HG02973 (cell line): ENCODE measurements at regions not wholly inside any gene's neighbourhood (a gene's known extent, or its start where the extent isn't known, plus 50 kb on each side); places are given as distances from the start of the nearest gene placed in this dataset.

Experiments
- ATAC-seq: cut with Tn5 transposase; IDR thresholded peaks from one replicate; pipeline ENCODE4 v1.9.1; 2021; ENCODE audit warnings: moderate library complexity; ENCODE audit not compliant: unreplicated experiment

DNA sequence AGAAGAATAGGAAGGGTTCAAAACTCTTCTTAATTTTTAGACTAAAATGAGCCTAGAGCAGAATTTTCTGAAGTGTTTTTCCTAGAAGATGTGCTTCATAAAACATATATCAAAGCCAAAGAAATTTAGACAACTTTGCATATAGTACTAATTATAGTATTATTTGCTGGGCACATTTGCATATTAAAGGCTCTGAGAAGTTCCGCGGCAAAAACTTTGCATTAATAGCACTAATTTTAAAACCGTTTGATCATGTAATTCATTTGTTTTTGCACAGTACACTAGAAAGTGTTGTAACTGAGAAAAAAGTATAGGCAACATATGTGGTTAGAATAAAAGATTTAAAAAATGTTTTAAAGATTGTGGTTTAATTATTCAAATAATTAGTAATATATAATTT is 412.0 kb upstream of the NR2F2 start:
- no peak for ATAC-seq

DNA sequence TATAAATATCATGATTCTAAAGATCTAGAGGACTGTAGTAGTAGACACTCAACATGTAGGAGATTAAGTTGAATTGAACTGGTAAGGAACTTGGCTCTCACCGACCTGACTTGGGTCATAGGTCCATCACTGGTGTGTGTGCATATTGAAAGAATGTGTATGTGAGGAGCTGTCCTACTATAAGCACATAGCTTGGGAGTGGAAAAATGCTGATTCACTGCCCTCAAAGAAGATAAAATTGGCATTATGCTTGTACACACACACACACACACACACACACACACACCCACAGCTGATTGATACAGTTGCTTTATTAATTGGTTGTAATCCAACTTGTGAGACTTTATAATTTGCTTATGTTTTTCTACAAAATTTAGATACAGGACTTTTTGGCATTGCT is 411.0 kb upstream of the NR2F2 start:
- ATAC-seq, result no peak

DNA sequence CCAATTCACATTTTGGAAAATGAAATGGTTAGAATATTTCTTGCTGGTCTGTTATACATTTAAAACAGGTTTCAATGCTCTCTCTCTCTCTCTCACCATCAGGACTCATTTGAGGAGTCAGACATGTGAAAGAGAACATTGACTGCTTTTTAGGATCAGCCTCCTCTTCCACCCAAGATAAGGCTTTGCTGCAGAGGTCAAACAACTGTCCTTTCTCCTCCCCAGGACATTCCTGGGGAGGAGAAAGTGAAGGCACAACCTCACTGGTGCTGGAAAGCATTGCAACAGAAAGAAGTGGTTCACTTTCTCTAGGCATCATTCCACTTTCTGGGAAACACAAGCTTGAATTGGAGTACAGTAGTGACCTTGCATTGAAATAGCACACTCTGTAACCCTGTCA is 409.1 kb upstream of the NR2F2 start:
- no peak for ATAC-seq

DNA sequence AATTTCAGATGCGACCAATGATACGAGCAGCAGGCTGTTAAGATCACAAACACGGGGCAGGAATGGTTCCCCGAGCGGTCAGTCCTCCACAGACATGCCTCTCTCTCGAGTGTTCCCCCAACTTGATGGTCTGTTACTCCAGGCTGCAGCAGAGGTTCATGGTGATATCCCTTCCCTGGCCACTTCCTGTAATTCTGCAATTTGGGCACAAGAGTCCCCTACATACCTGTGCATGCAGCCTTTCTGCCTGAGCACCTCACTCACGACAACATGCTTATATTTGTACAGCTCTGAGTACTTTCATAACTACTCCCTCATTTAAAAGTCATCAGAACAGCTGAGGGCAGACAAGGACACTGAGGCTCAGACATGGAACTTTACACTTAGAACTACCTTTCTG is 408.1 kb upstream of the NR2F2 start:
- no peak for ATAC-seq

DNA sequence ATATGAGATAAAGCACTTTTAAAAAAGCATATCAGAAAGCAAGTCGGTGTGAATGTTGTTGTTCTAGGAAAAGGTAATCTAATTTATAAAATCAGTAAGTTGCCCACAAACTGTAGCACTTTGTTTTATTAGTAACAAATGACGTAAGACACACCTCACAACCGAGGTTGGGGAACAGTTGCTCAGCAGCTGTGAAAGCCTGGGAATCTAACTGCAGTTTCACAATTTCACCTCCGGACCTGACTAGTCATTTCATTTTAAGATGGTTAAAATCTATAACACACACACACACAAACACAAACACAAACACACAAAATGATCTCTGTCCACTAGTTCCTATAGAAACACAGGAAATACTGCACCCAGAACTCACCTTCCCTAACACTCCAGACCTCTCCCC is 406.7 kb upstream of the NR2F2 start:
- no peak for ATAC-seq

DNA sequence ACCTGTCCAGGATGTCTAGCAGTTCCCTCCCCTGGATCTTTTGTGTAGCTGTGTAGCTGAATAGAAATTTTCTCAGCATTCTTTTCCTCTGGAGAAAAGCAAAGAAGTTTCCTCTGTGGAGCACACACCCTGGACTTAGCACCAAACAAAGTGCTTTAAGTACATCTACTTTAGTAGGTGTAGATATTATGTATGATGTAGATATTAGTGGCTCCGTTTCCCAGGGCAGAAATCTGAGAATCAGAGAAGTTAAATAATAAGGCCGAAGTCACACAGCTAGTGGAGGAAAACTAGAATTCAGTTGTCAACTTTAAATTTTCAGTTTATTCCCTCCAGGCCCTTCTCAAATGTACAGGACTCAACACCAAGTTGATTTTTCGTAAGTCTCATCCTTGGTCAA is 401.7 kb upstream of the NR2F2 start:
- no peak for ATAC-seq

DNA sequence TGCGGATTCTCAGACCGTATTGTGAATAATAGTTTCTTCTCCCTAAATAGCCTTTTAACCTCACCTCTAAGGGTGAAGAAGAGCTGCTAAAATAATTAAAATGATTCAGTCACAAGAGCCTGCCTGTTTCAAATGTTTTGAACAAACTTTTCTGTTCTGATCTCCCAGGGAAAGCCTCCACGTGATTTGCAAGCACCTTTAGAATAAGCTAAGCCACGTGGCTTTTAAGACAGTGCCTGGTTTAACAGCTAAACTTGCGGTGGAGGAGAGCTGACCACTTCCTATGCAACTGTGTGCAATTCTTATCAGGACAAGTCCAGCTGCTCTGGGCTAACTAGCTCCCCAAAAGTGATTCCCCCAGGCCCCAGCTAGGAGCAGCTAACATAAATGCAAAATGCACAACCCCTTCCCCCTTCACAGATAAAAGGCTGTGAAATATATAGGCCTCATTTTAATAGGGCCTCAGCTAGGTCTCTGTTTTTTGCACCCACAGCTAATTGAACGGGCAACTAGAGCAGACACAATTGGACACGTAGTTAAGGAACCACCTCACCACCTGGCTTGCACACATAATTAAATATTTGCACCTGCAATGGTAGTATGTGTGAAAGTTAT is 401.2 kb upstream of the NR2F2 start:
- no peak for ATAC-seq

DNA sequence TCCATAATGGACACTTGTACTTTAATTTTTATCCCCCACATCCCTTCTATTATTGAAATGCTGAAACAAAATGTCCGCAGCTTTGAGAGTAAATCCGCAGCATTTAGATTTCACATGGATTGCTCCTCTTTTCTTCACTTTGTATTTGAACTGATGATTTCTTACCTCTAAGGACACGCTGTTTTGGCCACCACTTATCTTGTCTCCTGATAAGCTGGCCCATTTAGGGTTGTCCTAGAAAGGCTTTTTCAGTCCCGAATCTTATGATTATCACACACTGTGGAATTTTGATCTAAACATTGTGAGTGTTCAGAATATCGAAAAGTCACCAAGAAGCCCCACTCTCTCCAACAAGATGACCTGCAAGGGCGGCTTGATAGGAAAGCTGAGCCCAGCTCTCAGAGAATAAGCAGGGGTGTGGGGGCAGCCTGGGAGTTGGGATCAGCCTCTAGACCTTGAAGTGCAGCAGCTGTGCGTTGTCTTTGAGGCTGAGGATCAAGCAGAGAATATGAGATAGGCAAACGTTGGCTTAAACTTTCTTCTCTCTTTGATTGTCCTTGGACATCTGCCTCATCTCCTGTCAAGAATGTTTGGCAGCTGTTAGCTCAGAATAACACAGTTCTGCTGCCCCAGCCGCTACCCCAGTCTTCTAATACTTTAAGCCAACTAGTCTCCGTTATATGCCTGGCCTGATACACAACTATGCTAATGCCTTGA is 399.7 kb upstream of the NR2F2 start:
- ATAC-seq, result no peak

DNA sequence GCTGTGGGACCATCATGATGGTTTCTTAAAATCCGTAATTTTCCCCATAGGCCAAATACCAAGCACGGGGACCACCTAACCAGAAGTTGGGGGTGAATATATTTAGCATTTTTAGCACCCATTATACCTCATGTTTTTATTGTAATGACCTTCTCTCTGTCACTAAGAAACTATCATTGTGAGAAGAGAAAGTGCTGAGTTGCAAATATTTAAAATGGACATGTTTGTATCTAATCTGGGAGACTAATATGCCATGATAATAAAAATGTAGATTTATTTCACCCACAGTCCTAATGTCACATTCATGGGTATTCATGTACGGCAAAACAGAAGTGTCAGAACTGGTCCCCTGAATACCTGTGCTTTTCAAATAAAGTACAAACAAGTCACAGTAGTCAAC is 398.9 kb upstream of the NR2F2 start:
- no peak for ATAC-seq

DNA sequence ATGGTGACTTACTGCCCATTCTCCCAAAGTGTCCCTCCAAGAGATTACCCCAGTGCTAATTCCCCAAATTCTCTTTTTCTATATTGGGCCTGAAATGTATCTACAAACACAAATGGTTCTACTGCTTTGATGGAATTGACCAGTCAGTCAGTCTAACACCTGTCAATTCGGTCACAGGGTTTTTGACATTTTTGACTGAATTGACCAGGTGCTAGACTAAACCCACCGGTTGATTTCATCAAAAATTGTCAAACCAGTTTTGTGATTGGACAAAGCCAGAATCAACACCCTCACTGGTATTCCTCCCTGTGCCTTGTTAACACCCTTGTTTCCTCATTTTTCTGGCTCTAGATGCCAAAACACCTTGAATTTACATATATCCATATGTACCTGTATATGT is 398.4 kb upstream of the NR2F2 start:
- ATAC-seq, result no peak

DNA sequence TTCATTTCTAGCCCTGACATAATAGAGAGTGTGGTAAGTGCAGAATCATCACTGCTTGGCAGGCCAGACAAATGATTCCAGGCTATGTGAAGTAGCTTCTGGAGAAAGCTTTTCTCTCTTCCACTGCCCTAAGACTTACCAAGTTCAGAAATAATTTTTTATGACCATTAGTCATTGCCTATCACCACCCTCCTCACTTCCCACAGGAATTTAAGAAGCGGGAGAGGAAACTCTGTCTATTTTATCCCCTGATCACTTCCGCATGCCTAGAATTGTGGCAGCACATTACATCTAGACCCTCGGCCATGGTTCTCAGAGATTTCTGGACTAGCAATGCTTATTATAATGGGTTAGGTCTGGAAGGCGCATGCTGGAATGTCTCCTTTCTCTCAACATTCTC is 397.8 kb upstream of the NR2F2 start:
- ATAC-seq, result no peak

DNA sequence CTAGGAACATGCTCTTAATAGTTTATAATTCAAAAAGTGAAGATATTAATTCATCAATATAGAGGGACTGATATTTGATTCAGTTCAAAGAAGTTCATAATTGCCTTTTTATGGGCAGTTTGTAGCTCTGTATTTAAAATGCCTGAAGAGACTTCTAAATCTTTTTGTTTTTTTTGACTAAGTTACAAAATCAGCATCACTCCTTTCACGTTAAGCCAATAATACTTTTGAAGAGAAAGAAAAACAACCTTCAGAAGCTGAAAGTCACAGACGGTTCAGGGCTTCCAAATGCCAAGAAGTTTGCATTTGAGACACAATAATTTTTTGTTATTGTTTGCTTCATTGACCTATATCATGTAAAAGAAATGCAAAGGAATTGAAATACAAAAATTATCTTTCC is 394.6 kb upstream of the NR2F2 start:
- no peak for ATAC-seq

DNA sequence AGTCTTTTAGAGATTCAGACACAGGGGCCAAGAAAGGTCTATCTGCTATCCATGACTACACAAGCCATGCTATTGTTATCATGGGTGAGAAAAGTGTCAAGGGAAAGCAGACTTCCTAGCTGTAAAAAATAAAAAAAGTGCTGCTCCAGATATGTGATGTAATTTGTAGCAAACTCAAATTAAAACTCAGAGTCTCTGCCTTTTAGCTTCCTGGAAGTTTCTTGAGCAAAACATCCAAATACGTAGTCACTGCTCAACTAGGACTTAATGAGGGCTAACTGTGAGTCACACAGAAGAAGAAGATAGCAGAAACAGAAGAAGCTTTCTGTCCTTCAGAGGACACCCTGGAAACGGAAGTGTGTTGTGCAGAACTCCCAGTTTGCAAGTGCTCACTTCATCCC is 393.4 kb upstream of the NR2F2 start:
- ATAC-seq, result no peak

DNA sequence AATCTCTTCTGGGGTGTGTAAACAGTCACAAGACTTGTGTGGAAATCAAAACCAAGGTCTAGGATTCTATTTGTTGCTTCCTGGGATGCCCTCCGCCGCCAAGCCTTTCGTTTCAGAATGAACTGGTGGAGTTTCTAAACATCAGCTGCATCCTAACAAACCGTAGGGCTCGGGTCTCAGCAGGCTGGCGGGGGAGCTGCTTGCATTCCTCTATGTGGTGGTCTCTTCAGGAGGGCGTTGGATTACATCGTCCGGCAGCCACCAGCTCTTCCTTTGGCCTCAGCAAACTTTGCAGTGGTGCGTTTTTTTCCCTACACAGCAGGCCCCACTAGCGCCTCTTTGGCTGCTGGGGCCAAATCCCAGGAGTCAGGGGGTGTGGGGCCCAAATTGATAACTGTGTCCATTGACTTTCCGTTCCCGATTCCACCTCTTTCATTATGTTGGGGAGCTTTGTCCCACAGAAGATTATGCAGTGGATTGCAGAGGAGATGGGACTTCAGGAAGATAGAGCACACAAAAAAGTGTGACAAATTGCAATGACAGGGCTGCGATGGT is 390.0 kb upstream of the NR2F2 start:
- ATAC-seq, result no peak

DNA sequence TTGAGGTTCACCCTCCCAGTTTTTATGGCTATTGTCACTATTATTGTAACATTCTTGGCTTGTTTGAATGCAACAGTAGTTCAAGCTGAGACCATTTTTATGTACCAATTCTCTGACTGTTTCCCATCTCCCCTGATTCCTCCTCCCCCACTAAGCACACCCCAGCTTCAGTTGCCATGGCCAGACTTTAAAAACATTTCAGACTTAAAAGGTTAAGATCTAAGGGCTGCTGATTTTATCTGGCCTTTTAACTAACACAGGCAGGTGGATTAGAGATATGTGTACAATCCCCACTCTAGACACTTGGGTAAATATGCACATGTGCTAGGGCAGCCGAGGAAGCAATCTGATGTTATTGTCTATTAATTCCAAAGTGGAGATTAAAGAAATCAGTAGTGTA is 386.3 kb upstream of the NR2F2 start:
- no peak for ATAC-seq

DNA sequence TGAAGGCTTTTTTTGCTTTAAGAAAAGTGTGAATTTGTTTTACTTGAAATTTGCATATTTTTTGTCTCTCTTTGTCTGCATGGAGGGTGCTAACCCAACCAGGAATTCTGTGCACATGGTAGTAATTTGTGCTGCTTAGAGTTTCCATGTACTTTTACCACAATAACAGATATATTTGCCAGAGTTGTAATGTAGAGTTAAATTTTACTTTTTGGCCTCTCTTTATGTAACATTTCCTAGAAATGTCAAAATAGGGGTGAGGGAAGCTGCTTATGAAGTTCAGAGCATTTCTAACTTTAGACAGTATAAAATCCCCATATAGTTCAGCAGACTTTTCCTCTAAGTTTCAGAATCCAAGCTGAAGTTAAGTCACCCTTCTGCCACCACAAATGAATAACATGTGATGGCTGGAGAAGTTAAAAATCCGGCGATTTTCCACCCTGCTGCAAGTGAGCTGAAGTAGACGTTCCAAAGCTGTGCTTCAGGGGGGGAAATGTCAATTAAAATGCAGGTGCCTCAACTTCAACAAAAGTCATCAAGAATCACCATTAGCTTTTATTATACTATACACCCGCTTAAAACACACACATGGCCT is 385.7 kb upstream of the NR2F2 start:
- no peak for ATAC-seq

DNA sequence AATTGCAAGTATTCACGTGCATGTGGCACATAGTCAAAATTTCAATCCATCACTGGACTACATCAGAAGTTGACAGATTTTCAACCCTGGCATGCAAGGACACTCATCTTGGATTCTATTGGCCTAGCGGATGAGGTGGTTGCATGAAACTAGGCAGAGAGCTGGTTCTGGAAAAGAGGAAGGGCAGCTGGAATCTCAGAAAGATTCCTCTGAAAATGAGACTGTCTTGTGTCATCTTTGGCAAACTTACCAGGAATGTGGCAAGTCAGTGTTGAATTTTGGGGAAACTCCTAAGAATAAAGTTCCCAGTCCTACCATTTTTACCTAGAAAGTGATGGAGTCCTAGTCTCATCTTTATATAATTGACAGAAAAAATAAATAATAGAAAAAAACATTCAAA is 384.3 kb upstream of the NR2F2 start:
- ATAC-seq, result no peak

DNA sequence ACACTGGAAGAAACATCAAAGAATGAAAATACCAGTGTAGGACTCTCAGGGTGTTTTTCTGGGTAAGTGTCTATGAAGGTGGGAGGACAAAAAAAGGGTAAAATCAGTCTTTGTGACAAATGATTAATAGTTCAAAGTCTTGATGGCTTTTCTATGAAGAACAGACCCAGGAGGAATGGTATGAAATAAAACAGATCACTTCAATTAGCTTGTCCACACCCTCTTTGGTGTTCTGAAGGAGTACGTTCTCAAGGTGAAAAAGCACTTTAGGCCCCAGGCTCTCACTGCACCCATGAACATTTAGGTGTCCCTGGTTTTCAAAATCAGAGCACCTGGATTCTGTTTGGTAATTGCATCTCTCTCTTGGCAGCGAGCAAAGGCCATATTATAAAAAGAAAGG is 383.6 kb upstream of the NR2F2 start:
- ATAC-seq, result no peak

DNA sequence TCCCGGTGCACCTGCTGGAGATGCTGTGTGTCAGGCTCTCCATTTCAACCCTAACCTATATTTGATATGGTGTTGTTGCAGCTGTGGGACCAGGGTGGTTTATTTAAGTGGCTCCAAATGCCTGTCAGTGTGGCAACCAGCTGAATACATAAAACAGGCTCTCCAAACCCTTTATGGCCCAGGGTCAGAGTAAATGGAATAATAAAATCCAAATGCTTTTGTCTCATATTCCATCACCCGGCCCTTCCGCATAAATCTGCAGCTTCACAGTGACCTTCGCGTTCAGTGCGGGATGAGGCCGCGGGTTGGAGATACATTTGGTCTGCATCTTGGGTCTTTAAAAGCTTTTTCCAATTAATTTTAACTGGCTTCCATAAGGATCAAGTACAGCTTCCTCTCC is 382.1 kb upstream of the NR2F2 start:
- no peak for ATAC-seq

DNA sequence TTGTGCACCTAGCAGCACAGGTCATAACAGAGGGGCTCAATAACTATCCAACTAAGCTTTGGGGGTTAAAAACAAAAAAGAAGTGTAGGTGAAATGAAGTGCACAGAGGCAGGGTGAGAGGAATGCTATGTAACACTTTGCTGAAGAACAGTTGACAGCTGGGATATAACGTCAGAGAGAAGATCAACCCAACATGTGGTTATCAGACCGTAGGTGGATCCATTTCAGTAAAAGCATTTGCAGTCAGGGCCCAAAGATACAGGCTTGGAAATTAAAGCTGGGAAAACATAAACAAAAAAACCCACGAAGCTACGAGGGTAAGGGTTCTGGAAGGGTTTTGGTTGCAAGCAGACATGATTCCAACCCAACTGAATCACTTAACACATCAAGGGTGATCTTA is 377.5 kb upstream of the NR2F2 start:
- no peak for ATAC-seq

DNA sequence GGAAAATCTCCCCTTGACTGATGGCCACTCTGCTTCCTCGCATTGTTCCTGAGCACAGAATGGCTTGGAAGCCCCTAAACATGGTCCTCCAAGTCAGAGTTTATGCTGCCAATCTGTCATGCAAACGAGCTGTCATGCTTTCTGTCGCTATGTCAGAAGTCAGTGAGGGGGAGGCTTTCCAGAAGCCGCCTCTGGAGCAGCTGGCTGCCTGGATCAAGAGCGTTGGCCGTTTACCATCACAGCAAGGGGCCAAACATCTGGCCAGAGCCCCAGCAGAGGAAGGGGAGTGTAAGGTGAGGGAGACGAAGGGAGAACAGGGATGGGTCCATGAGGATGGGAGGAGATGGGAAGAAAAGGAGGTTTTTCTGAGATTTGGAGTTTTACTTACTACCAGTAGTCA is 372.6 kb upstream of the NR2F2 start:
- no peak for ATAC-seq

DNA sequence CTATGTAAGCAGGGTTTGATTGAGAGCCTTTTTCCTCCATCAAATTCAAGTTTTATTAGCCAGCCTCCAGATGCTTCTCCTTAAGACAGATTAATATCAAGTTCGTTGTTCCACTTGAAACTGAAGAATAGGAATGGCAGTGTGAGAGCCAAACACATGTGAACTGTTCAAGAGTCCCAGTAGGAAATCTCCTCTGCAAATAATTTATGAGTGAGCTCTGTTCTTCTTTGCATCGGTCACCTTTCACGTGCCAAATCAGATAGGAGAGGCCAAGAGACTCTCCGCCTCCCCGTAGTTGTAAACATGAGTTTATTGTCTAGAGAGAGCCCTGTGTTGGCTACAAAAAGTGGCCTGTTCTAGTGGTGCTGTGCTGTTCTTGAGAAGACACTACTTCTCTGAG is 372.1 kb upstream of the NR2F2 start:
- no peak for ATAC-seq
